ENCODE measurements at regions not wholly inside any gene's neighbourhood (a gene's known extent, or its start where the extent isn't known, plus 50 kb on each side); places are given as distances from the start of the nearest gene placed in this dataset.
"Not testable (repeated sequence)": the region's sequence is repeated elsewhere in the genome, so short reads cannot be mapped to it uniquely, and the experiment has no call there.

- 44% methylated on average over 3 of the region's 3 CpGs for WGBS (ENCODE audit: insufficient coverage)
- H3K4me3 Mint-ChIP-seq = no peak overlapping the region
- Histone ChIP-seq H3K9me3 (ENCODE audit: control extremely low read depth in 1 of 3, control insufficient read depth in 2 of 3, insufficient read depth in 1 of 3, low read length in 2 of 3) (no peaks in the 10 kb centered on the region), H3K27me3 (replicated peaks in 1 of 4; ENCODE audit: control extremely low read depth in 1 of 4, control insufficient read depth in 3 of 4, insufficient read depth in 4 of 4, low read length in 3 of 4) (peaks cover 0 to 5% (median 0%) of the 10 kb centered on the region in 4 experiments), H3K9ac (ENCODE audit: low read length) (no peak overlapping the region), H2AFZ (ENCODE audit: insufficient read depth, low read depth, low read length, poor library complexity, severe bottlenecking) (no peak overlapping the region), H3K27ac (ENCODE audit: low read length in 2 of 2) (no peak overlapping the region), H3K4me1 (ENCODE audit: control insufficient read depth in 2 of 2, insufficient read depth in 2 of 2, low read length in 2 of 2) (no peaks in the 10 kb centered on the region), H3K79me2 (ENCODE audit: control insufficient read depth, insufficient read depth, low read length) (no peaks in the 10 kb centered on the region), H3K4me2 (replicated peaks; ENCODE audit: low read depth, low read length, poor library complexity, severe bottlenecking) (no peak overlapping the region), H3K36me3 (replicated peaks in 1 of 2; ENCODE audit: control extremely low read depth in 1 of 2, control insufficient read depth in 1 of 2, extremely low read depth in 1 of 2, insufficient read depth in 2 of 2, low read length in 1 of 2) (no peaks in the 10 kb centered on the region), H4K20me1 (ENCODE audit: control insufficient read depth, insufficient read depth, low read length, poor library complexity, severe bottlenecking) (no peaks in the 10 kb centered on the region), H3K4me3 (ENCODE audit: control extremely low read depth in 1 of 5, extremely low read depth in 1 of 5, insufficient read depth in 1 of 5, low read depth in 2 of 5, low read length in 4 of 5) (no peak overlapping the region)
- intact Hi-C loops (cut with micrococcal nuclease) = no loop called here
- ChIA-PET POLR2A (no interaction called here), CTCF (no interaction called here)
- peaks cover 4% of the 10 kb centered on the region for H3K27me3 Mint-ChIP-seq
- no peaks in the 10 kb centered on the region for H3K9me3 Mint-ChIP-seq (ENCODE audit: insufficient read depth)
- DNase-seq (no peak), ATAC-seq (ENCODE audit: low read depth) (no peak)
- no peak for TF ChIP-seq EZH2 (IDR thresholded peaks at IDR 0.05; ENCODE audit: borderline replicate concordance, insufficient read depth, low read depth, low read length, poor library complexity, severe bottlenecking)
- no peak for TF ChIP-seq CTCF (IDR thresholded peaks at IDR 0.05)
- H3K4me1 Mint-ChIP-seq = no peaks in the 10 kb centered on the region
- no peak overlapping the region for H3K27ac Mint-ChIP-seq
Observed at GRCh38 chr9:119675951-119676350, 306.7 kb upstream of the BRINP1 start.

- H3K4me3 Mint-ChIP-seq = not testable (repeated sequence)
Observed at GRCh38 chr9:119672763-119673162, 303.5 kb upstream of the BRINP1 start.

More at GRCh38 chr9:119672763-119673162, 303.5 kb upstream of the BRINP1 start:
- H3K9me3 ChIP-seq (ENCODE audit: control extremely low read depth in 1 of 3, control insufficient read depth in 2 of 3, insufficient read depth in 1 of 3, low read length in 2 of 3); DNase-seq; H3K27ac ChIP-seq (ENCODE audit: low read length in 2 of 2); H3K9me3 Mint-ChIP-seq (ENCODE audit: insufficient read depth); intact Hi-C loops (cut with micrococcal nuclease); H2AFZ ChIP-seq (ENCODE audit: insufficient read depth, low read depth, low read length, poor library complexity, severe bottlenecking); H3K36me3 ChIP-seq (replicated peaks in 1 of 2; ENCODE audit: control extremely low read depth in 1 of 2, control insufficient read depth in 1 of 2, extremely low read depth in 1 of 2, insufficient read depth in 2 of 2, low read length in 1 of 2); H3K79me2 ChIP-seq (ENCODE audit: control insufficient read depth, insufficient read depth, low read length); POLR2A ChIA-PET; H3K27ac Mint-ChIP-seq; H3K4me1 ChIP-seq (ENCODE audit: control insufficient read depth in 2 of 2, insufficient read depth in 2 of 2, low read length in 2 of 2); H3K27me3 Mint-ChIP-seq; H3K4me2 ChIP-seq (replicated peaks; ENCODE audit: low read depth, low read length, poor library complexity, severe bottlenecking); H3K9ac ChIP-seq (ENCODE audit: low read length); H3K27me3 ChIP-seq (replicated peaks in 1 of 4; ENCODE audit: control extremely low read depth in 1 of 4, control insufficient read depth in 3 of 4, insufficient read depth in 4 of 4, low read length in 3 of 4); H3K4me1 Mint-ChIP-seq; H4K20me1 ChIP-seq (ENCODE audit: control insufficient read depth, insufficient read depth, low read length, poor library complexity, severe bottlenecking); CTCF ChIA-PET; ATAC-seq (ENCODE audit: low read depth); H3K4me3 ChIP-seq (ENCODE audit: control extremely low read depth in 1 of 5, extremely low read depth in 1 of 5, insufficient read depth in 1 of 5, low read depth in 2 of 5, low read length in 4 of 5): not testable (repeated sequence)
- WGBS (ENCODE audit: insufficient coverage) = 86% methylated on average over 1 of the region's 4 CpGs
